H4 (cell line): ENCODE measurements at regions not wholly inside any gene's neighbourhood (a gene's known extent, or its start where the extent isn't known, plus 50 kb on each side); places are given as distances from the start of the nearest gene placed in this dataset.
A peak's percentile ranks its signal among the peaks of the same experiment; 100 is the strongest.

ENCODE experiments used
- DNase-seq: peaks from one replicate; pipeline ENCODE4 v3.0.0-alpha.2; 2015; ENCODE audit warnings: low spot score

DNA sequence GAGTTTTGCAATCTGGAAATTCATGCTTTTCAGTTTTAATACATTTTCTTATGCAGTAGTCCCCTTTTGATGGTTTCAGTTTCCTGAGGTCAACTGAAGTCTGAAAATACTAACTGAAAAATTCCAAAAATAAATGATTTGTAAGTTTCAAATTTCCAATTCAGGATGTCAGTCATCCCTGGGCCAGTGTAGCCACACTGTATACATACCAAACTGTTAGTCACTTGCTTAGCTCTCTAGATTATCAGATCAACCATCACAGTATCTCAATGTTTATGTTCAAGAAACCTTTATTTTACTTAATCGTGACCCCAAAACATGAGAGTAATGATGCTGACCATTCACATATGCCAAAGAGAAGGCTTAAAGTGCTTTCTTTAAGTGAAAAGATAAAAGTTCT is 715.5 kb downstream of the GBE1 start:
- peak; percentile 2 for DNase-seq

GRCh38 chr3:81045246-81045645 is 716.2 kb downstream of the GBE1 start:
- DNase-seq, result no peak

GRCh38 chr3:81043660-81044199 is 717.7 kb downstream of the GBE1 start:
- DNase-seq, result no peak

- no peak for DNase-seq
Observed at GRCh38 chr3:81043009-81043408, 718.4 kb downstream of the GBE1 start.

DNA sequence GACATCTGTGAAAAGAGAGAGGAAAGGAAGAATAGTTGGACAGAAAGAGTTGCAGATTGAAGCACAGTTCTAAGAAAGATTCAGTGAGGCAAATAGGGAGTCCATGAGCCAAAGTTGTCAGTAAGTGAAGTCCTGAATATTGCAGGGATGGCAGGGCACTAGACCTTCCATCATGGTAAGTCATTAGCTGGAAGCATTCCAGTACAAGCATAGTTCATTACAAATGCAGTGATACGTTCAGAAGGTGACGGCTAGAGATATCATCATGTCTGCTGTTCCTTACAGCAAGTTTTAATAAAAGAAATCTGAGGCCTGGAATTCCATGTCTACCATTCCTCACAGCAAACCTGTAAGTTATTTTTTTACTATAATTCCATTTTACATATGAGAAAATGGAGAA is 720.1 kb downstream of the GBE1 start:
- DNase-seq, result no peak

- DNase-seq, result no peak
Observed at GRCh38 chr3:81040107-81040506, 721.3 kb downstream of the GBE1 start.

- DNase-seq, result no peak
Observed at GRCh38 chr3:81033684-81034083, 727.8 kb downstream of the GBE1 start.

DNA sequence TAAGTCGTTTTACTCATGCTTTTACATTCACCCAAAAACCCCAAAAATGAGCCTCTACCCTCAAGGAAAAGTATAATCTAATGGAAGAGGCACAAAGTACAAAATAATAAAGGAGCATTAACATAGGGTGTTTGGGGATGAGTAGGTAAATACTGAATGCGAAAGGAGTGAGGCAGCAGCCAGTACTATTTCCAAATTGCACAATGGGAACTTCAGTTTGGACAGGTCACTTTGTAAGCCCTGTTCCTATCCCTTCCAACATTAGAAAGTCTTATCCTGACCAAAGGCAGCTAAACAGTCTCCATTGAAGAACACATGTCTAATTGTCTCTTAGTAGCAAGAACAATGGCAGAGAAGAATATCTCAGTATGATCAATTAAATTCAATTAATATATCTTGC is 728.3 kb downstream of the GBE1 start:
- no peak for DNase-seq

GRCh38 chr3:81029861-81030260 is 731.6 kb downstream of the GBE1 start:
- DNase-seq, result no peak

DNA sequence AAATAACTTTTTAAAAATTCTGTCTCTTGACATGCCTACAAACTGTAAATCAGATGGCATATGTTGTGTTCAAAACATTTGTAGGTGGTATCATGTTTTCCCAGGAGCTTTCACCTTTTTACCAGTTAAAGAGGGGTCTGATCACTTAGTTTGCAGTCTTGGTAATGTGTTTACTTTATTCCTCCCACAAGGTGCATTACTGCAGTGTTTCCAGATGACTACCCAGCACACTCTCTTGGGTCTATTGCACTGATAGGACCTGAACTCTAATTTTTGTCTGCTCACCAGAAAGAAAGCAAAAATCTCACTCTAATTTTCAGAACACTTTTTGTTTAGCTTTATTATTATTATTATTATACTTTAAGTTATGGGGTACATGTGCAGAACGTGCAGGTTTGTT is 734.1 kb downstream of the GBE1 start:
- DNase-seq, result no peak

GRCh38 chr3:81024560-81024959 is 736.9 kb downstream of the GBE1 start:
- no peak for DNase-seq

DNA sequence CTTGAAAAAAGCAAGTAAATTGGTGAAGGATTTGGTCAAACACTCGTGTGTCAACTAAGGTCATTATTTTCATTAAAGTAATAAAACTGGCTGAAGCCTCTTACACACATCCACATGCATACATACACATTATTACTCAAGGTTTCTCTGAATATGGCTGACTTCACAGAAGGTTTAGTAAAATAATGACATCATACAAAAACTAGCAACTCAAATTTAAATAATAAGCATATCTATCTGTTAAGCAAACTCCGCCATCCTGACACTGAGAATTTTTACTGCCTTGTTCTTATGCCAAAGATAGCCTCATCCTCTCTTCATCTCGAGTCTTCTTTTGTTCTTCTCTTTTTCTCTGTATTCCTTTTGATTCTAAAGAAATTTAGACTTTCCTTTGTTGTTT is 739.1 kb downstream of the GBE1 start:
- no peak for DNase-seq

GRCh38 chr3:81013360-81013759 is 748.1 kb downstream of the GBE1 start:
- no peak for DNase-seq

DNA sequence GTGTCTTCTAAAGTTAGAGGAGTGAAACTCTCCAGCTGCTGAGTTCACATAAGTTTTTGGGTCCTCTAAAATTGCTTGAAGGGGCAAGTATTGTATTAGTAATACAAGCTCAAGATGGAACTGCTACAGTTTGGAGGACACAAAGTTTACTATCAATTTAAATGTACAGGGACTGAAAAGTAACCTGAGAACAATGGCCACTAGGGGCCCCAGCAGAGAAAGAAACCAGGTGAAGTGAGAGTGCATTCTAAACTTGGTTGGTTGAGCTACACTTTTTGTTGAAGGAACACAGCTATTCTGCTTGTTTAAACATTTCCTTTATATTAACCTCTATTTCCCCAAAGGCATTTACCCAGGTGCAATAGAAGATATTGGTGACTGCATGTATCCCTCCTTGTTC is 755.5 kb downstream of the GBE1 start:
- no peak for DNase-seq

DNA sequence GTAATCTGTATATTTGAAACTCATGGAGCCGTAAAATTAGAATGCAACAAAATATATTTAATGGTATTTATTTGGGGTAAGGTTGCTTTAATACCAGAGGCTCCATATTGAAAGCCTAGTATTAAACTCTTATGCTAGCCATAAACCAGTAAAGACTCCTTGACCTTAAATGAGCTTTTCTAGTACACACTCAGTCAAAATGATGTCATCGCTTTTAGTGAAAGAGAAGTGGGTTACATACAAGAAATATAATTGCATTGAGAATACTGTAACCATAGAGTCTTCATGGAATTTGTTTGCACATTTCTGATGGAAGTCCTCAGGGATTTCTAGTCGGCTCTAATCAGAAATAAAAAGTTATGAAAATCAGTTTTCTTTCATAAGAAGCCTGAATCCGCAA is 757.6 kb downstream of the GBE1 start:
- no peak for DNase-seq

- DNase-seq, result no peak
Observed at GRCh38 chr3:81003008-81003645, 758.3 kb downstream of the GBE1 start.

DNA sequence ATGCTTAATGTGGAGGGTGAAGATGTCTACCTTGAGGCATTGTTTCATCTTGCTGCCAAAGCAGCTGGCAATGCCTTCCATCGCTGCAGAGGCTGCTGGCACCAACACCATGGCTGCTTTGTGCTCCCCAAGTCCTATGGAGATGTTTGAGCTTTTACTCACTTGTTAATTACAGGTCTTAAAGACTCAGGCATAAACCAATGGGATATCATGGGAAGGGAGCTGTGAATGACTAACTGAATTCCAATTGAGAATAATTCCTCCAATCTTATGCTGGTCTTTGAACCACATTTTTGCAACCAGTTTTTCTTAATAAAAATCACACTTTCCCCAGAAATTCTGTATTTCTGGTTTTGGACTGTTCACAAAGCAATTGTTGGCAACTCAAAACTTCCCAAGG is 762.0 kb downstream of the GBE1 start:
- DNase-seq, result no peak

DNA sequence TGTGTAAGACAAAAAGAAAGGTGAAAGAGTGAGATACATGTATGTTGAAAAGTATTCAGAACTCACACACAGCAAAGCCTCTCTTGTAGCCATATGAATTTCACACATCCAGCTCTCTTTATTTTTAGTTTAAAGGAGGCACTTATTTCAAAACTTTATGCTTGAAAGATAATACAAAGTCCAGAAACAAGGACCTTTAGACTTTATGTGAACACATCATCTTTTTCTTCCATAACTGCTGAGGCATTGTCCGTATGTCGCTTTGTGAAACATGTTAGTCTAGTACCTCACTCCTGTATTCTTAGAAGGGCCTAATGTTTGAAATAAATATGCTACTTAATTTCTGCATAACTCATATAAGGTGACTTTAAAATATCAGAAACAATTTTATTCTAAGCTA is 763.4 kb downstream of the GBE1 start:
- DNase-seq, result no peak

GRCh38 chr3:80997622-80998021 is 763.8 kb downstream of the GBE1 start:
- DNase-seq, result no peak

GRCh38 chr3:80994767-80995166 is 766.7 kb downstream of the GBE1 start:
- no peak for DNase-seq

DNA sequence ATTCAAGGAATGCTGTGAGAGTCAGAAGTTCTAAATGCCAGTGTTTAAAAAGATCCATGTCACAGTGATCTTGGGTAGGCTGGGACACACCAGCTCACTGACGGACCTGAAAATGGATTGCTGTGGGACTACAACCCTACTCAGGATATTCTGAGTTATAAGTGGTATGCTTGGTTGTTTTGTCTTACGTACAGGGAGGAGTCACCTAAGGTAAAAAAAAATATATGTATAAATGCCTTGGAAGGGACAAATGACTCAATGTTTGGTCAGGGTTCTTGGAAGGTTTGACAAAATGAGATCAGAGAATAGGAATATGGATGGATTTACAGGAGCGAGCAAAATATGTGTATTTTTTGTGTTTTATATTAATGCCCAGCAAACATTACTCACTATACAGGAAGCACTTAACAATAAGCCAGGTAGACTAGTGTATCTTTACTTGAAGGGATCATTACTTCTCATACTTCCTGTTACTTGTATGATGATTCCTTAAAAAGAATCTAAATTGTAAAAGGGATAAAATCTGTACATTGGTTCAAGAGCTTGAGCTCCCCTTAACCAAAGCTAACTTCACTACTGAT is 767.3 kb downstream of the GBE1 start:
- no peak for DNase-seq

DNA sequence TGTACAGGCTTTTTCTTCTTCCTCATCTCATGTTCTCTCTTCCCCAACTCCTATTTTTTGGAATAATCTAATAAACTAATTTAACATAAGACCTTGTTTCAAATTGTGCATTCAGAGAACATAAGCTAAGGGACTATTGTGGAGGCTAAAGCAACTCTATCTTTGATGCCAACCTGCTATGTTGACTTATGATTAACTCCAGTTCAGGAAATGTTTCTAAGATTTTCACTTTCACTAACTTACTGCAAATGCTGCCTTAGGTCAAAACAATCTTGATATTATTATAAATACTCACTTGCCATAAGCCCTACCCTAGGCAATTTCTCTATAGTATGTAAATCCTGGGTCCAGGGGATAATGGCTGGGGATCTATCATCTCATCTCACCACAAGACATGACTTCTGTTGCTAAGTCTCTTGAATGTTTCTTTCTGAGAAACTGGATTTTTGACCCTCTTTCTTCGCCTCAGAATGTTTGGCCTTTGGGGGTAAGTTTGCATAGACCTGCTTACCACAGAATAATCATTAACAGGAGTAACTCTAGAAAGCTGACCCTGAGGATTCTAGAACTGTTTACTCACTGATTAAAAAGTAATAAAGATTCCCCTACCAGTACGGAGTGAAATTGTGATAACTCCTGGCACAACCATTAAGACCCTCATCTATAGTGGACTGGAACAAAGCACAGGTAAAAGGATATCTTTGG is 768.1 kb downstream of the GBE1 start:
- DNase-seq, result no peak

DNA sequence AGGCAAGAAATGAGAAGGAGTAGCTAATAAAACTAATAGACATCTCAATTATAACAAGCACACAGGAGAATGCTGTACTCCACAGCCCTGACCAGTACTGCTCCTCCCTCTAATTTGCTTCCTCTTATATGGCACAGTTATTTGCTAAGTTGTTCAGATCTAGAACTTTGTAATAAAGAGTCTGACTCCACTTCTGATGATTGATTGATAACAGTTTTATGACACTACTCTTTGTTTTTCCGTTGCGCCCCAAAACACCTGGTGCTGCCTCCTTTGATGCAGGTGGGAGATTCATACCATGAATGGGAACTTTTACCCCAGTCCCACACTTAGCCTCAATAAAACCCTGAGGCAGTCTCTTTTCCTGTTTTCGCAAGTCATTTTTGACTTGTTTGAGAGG is 777.7 kb downstream of the GBE1 start:
- DNase-seq, result no peak
